SIG-M5 treated with dmso at 0.1 percent for 504 hours (cell line): ENCODE measurements at regions not wholly inside any gene's neighbourhood (a gene's known extent, or its start where the extent isn't known, plus 50 kb on each side); places are given as distances from the start of the nearest gene placed in this dataset.

Source experiments
- DNase-seq: peaks from one replicate; lab custom pipeline; 2025; ENCODE audit not compliant: unreplicated experiment; lab: John Stamatoyannopoulos, UW

GRCh38 chr17:12429116-12429515 lies 236.6 kb upstream of the MYOCD start:
- no peak for DNase-seq

GRCh38 chr17:12431188-12431587 lies 234.5 kb upstream of the MYOCD start:
- DNase-seq, result no peak

- DNase-seq, result no peak
Observed at GRCh38 chr17:12438212-12438611, 227.5 kb upstream of the MYOCD start.

DNA sequence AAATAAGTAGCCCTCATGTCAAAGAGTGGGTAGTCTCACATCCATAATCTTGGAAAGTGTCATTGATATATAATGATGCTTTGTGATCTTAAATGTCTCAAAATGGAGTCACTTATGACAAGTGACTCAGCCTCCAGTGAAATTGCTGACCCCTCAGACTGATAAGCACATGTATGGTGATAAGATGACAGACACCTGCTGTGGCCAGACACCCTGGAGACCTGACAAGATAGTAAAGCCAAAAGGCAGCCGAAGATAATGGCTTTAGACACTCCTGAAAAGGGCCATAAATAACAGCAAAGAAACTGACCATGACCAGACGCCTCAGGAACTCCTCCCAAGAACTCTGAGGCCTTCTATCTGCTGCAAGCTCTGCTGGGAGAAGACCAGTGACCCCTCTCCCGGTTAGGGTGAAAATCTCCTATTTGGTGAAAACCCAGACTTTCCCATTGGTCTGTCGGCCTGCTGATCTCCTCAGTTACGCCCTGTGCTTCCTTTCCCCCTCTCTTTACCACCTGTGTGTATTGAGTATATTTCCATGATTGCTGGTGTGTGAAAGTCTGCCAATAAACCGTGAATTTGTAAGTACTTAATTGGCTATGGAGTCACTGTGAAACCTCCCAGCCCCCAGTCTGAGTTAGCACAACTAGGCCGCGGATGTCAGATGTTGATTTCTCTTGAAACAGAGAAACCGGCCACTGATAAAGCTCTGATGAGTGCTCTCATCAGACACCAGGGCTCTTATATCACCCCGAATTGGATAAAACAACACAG lies 226.7 kb upstream of the MYOCD start:
- DNase-seq, result no peak

- DNase-seq, result no peak
Observed at GRCh38 chr17:12445331-12445730, 220.4 kb upstream of the MYOCD start.

GRCh38 chr17:12457493-12457892 lies 208.2 kb upstream of the MYOCD start:
- DNase-seq, result no peak

- no peak for DNase-seq
Observed at GRCh38 chr17:12459736-12460135, 206.0 kb upstream of the MYOCD start.

- DNase-seq, result no peak
Observed at GRCh38 chr17:12463102-12463501, 202.6 kb upstream of the MYOCD start.

- DNase-seq, result no peak
Observed at GRCh38 chr17:12472252-12473173, 193.2 kb upstream of the MYOCD start.

GRCh38 chr17:12478311-12478710 lies 187.4 kb upstream of the MYOCD start:
- DNase-seq, result no peak

DNA sequence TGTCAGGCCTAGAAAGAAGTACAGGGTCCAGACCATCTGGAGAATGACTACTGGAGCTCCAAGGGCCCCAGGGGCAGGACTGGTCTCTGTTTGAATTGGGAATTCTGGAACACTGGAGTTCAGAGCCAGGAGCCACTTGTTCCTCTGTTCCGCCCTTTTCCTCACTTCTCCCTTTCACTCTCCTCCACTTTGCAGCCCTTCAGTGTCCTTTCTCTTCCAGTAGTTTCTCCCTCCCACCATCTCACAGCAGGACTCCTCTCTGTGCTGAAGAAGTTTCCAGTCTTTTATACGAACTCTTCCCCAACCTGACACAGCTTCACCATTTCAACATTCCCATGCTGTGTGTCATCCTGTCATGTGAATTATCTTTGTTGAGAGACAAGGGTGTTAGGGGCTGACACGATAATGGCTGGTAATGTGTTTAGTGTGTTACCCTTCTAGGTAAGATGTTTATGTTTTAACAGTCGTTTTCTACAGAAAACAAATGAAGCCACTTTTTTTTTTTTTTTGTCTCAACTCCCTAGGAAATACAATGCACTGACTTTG lies 180.3 kb upstream of the MYOCD start:
- no peak for DNase-seq

DNA sequence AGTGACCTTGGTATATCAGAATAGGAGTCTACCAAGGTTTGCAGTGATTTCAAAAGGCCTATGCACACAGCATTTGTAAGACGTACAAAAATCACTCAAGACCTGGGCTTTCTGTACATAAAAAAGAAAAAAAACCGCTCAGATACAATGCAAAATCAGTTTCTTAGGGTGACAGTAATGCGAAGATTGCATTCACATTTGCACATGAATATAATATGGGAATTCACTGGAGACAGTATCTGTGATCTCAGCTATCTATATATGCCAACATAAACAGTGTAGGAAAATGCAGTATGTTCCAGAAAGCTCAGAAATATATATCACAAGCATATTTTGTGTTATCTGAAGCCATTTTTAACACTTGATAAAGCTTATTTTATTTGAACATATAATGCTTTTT lies 176.4 kb upstream of the MYOCD start:
- DNase-seq, result no peak

- DNase-seq, result no peak
Observed at GRCh38 chr17:12492450-12492849, 173.2 kb upstream of the MYOCD start.

DNA sequence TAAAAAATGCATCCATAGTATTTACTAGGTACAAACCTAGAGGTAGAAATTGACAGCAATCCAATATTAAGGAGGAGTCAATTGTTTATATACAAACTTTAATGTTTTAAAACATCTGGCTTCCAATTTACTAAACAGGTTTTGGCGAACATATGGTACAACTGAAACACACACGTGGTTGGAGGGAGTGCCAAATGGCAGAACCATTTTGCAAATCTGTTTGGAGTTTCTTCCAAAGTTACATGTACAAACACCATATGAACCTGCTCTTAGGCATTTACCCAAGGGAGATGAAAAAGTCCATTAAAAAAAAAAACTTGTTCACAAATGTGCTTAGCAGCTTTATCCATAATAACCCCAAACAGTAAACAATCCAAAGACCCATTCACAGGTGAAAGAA lies 159.8 kb upstream of the MYOCD start:
- no peak for DNase-seq

GRCh38 chr17:12507026-12507595 lies 158.6 kb upstream of the MYOCD start:
- DNase-seq, result no peak

GRCh38 chr17:12509801-12510200 lies 155.9 kb upstream of the MYOCD start:
- DNase-seq, result no peak

DNA sequence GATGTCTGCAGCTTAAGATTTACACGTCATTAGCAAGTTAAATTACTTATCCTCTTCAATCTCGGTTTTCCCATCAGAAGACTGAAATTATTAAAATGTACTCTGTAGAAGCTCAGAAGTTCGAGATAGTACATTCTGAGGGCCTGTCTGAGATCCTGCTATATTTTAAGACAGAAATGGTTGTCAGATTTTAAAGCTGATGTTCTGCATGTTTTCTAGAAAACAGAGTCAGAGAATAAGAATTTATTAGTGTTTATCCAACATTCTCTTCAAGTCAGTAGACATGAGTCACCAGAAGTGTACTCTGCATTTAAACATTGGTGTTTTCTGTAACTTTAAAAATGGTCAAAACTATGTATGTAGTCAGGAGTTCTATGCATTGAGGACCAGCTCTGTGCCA lies 155.2 kb upstream of the MYOCD start:
- DNase-seq, result no peak

GRCh38 chr17:12512694-12513355 lies 152.9 kb upstream of the MYOCD start:
- no peak for DNase-seq

- DNase-seq, result no peak
Observed at GRCh38 chr17:12514596-12514995, 151.1 kb upstream of the MYOCD start.

GRCh38 chr17:12519956-12520594 lies 145.6 kb upstream of the MYOCD start:
- no peak for DNase-seq

GRCh38 chr17:12521416-12521815 lies 144.3 kb upstream of the MYOCD start:
- no peak for DNase-seq
